ENCODE measurements at regions not wholly inside any gene's neighbourhood (a gene's known extent, or its start where the extent isn't known, plus 50 kb on each side); places are given as distances from the start of the nearest gene placed in this dataset.
"Not testable (repeated sequence)": the region's sequence is repeated elsewhere in the genome, so short reads cannot be mapped to it uniquely, and the experiment has no call there.

DNA sequence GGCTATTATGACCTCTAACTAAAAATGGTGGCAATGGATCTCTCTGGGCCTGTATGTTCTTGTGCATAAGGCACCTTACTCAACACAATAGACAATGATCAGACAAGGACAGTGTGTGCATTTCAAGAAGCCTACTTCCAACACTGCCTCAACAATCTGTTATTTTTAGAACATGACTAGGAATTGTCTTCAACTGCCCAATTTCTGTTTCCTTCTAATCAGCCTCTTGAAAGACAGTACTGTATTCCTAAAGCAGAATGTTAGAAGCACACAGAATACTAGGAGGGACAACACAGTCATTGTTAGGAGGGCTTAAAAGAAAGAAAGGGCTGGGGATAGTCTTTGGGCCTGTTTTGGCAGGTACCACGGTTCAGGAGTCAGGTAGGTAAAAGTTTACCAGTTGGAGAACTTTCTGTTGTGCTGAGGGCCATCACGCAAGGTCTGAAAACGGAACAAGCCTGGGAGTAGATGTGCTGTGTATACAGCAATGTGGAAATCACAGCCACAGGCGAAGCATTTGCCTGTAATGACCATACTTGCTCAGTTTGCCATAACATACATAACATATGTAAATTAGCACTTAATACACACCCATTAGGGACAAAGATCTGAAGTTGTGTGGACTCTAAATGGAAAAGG, 100.8 kb upstream of the ATXN3L start:
- no peak for DNase-seq (ENCODE audit: low read depth)

GRCh38 chrX:13419918-13420317, 100.1 kb upstream of the ATXN3L start:
- DNase-seq (ENCODE audit: low read depth): no peak

DNA sequence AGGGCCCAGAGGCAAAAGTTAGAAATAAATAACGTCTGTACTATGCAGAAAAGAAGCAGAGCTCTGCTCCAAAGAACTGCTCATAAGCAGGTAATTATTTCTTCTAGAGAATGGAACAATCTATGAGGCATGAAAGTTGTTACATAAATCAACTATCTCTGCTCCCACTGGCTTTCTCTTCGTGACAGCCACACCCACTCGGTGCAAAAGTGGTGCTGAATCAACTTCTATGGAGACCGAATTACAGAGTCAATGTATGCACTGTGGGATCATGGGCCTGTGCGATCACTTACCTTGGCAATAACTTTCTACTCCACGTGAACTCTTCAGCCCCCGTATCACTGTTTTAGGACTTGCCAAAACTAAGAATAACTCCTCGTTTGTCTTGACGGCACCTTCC, 99.4 kb upstream of the ATXN3L start:
- DNase-seq (ENCODE audit: low read depth): no peak

DNA sequence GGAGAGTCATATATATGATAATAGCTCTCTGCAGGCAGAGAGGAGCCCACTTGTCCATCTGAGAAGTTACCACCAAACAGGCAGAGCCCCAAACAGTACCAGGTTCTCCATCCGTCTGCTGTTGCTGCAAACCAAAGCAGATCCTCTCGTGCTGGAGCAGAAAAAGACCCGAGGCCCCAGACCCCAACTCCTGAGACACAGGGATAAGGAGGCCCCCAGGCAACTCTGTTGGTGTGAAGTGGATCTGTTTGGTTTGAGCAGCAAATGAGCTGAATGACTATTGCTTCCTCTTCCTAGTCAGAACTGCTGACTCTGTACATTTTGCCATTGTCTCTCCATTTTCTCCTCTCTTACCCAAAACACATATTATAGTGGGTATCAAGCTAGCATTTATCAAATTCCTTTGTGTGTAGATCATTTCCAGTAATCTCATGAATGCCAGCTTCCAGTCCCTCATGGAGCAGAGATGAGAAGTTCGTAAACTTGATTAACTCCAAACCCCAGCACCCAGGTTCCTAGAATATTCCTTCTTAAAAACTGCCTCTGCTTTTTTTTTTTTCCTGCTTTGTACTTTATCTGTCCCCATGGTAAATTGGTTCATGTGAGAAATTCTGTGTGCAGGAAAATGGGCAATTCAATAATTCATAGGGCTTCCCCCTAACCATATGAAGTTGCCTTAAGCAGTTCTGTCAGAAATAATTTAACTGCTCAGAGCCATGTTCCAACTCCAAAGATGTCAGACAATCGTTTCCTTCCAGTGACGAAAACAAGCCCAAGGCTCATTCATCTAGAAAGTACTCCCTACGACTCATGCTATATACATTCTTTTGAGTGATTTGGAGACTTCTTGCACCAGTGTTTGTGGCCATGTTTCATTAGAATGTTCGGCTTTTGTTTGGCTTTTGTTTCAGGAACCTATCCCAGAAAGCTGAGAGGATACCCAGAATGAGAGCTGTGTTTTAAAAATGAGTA, 98.6 kb upstream of the ATXN3L start:
- DNase-seq (ENCODE audit: low read depth): no peak

DNA sequence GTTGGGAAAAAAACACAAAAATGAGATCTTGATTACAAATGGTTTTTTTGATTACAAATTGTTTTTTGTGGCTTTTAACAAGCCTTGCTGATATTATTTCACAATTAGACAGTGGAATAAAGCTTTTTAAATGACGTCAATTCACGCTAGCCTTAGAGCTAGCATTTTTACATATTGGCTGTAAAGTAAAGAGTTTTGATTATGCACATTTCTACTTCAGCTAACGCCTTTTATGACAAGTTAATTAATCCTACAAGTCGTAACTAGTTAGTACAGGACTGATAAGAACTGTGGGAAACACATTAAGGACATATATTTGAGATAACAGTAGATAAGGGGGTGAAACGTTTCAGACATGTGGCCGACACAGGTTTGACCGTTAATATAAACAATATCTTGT, 95.7 kb upstream of the ATXN3L start:
- DNase-seq (ENCODE audit: low read depth): no peak

DNA sequence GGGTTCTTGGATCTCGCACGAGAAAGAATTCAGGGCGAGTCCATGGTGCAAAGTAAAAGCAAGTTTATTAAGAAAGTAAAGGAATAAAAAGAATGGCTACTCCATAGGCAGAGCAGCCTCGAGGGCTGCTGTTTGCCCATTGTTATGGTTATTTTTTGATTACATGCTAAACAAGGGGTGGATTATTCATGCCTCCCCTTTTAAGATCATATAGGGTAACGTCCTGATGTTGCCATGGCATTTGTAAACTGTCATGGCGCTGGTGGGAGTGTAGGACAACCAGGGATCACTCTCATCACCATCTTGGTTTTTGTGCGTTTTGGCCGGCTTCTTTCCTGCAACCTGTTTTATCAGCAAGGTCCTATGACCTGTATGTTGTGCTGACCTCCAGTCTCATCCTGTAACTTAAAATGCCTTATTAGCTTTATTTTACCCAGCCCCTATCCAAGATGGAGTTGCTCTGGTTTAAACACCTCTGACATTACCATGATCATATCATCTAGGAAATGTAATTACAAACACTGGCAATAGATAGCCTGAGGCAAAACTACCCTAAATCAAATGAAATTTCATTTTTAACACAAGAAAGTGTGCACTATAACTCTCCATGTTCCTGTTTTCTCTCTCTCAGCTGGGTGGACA, 94.3 kb upstream of the ATXN3L start:
- no peak for DNase-seq (ENCODE audit: low read depth)

GRCh38 chrX:13412208-13412600, 92.4 kb upstream of the ATXN3L start:
- no peak for DNase-seq (ENCODE audit: low read depth)

GRCh38 chrX:13411496-13412207, 91.8 kb upstream of the ATXN3L start:
- DNase-seq (ENCODE audit: low read depth): no peak

DNA sequence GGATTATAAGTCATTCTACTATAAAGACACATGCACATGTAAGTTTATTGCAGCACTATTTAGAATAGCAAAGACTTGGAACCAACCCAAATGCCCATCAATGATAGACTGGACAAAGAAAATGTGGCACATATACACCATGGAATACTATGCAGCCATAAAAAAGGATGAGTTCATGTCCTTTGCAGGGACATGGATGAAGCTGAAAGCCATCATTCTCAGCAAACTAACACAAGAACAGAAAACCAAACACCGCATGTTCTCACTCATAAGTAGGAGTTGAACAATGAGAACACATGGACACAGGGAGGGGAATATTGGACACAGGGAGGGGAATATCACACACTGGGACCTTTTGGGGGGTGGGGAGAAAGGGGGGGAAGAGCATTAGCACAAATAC, 88.7 kb upstream of the ATXN3L start:
- not testable (repeated sequence) for DNase-seq (ENCODE audit: low read depth)

GRCh38 chrX:13404777-13405176, 84.9 kb upstream of the ATXN3L start:
- DNase-seq (ENCODE audit: low read depth): not testable (repeated sequence)

- no peak for DNase-seq (ENCODE audit: low read depth)
Observed at GRCh38 chrX:13404364-13404763, 84.5 kb upstream of the ATXN3L start.

DNA sequence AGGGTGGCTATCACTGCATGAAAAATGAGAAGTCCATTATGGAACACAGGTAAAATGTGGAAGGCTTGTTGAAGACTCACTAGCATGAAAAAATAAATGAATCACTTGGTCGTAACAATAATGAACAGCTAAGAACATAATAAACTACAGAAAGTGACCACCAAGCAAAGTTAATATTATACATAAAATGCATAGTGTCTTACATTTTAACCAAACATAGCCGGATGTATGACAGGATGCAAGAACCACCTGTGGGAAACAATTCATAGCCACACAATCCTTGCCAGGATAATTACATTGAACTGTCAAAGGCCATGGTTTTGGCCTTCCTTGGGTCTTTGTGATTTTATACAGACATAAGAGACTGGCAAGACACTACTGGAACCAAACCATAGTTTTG, 81.9 kb upstream of the ATXN3L start:
- no peak for DNase-seq (ENCODE audit: low read depth)

DNA sequence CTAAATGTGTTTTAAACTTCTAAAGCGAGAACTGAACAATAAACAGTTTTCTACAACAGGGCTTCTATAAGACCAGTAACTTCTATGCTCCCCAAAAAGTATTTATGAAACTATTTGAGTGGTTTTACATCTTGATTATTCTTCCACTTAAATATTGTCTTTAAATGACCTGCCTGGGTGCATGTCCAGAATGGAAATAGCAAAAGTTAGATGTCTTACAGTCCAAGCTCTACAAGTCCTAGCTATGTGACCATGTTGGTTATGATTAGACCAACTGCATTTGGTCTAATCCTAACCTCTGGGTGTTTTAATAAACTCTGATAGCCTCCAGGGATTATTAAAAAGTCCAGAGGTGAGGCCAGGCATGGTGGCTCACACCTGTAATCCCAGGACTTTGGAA, 79.0 kb upstream of the ATXN3L start:
- DNase-seq (ENCODE audit: low read depth): no peak

GRCh38 chrX:13397878-13398818, 78.3 kb upstream of the ATXN3L start:
- DNase-seq (ENCODE audit: low read depth): no peak

- no peak for DNase-seq (ENCODE audit: low read depth)
Observed at GRCh38 chrX:13396924-13397323, 77.1 kb upstream of the ATXN3L start.

- DNase-seq (ENCODE audit: low read depth): no peak
Observed at GRCh38 chrX:13389501-13389900, 69.6 kb upstream of the ATXN3L start.

DNA sequence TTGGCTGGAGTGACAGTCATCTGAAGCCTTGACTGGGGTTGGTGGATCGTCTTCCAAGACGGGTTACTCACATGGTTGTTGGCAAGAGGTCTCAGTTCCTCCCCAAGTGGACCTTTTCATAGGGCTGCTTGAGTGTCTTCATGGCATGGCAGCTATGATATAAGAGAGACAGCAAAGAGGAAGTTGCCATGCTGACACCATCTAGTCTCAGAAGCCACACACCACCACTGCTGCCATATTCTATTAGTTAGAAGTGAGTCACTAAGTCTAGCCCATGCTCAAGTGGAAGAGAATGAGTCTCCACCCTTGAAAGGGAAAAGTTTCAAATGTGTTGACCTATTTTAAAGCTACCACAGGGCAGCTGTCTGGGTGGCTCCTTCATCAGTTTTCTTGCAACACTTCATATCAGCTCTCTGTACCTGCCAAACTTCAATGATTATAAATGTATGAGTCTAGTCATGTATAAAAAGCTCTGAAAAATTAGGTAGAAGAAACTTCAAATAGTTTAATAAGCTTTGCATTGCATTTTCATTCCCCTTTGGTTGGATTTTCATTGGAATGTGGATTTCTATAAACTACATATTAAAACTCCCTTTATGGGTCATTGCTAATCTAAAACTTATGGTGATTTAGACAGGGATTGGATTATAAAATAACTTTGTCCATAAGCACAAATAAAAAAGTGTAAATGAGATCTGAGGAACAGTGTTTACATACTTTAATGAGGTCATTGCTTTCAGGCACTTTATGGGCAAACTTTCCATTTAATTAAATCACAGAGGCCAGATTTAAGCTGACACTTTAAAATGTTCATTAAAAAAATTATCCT, 68.0 kb upstream of the ATXN3L start:
- DNase-seq (ENCODE audit: low read depth): no peak

DNA sequence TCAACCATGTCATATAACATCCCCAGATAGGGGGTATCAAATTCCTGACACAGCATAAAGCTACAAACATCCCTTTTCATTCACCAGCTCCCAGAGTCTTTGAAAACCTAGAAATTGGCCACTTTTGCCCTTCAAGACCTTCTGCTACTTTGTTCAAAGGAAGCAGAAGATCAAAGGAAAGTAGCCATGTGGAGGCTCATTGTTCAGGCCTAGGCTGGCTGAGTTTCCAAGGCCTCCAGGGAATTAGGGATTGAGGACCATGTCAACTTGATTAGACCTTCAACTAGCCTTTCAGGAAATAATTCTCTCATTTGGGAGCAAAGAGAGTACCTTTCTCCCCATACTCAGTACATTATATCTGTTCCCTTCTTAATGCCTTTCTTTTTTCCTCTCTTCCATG, 66.8 kb upstream of the ATXN3L start:
- DNase-seq (ENCODE audit: low read depth): no peak

- DNase-seq (ENCODE audit: low read depth): no peak
Observed at GRCh38 chrX:13386092-13386491, 66.2 kb upstream of the ATXN3L start.

DNA sequence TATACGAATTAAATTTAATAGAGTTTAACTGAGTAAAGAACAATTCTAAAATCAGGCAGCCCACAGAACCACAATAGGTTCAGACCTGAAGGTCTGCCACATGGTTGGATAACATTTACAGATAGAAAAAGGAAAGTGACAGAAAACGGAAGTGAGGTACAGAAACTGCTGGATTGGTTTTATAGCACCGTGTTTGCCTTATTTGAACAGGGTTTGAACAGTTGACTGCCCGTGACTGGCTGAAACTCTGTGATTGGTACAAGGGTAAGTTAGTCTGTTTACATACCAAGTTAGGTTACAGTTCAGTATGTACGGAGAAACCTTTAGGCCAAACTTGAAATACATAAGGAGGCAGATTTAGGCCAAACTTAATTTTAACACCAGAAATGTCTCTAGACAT, 64.1 kb upstream of the ATXN3L start:
- DNase-seq (ENCODE audit: low read depth): no peak

All from activated T-cell treated with anti-CD3 and anti-CD28 coated beads for 24 hours (primary cell).